ENCODE measurements at regions not wholly inside any gene's neighbourhood (a gene's known extent, or its start where the extent isn't known, plus 50 kb on each side); places are given as distances from the start of the nearest gene placed in this dataset.

DNA sequence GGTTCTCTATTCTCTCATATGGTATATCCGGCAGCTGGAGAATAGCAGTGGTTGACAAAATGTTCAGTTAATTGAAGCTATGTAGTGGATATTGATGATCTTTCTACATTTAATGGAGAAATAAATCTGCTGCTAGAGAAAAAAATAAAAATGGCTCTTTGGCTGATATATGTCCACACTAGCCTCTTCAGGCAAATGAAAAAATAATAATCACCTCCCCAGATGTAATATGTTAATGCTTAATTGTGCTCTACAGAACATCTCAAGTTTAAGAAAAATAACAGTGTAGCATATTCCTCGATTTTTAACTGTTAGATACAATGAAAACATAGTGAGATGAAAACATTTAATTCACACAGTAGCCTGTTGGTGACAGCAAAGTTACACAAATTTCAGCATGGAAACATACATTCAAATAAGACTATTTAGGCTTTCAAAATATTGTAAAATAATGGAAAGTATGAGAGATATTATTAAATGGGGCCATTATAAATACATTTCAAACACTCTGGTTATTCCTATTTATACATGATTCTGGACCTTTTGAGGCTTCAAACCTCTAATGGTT lies 543.0 kb downstream of the MAT2B start:
- peaks cover 0 to 3% (median 0%) of the 10 kb centered on the region in 3 donors for H3K27me3 Mint-ChIP-seq (ENCODE audit: low read depth in 3 of 3)

DNA sequence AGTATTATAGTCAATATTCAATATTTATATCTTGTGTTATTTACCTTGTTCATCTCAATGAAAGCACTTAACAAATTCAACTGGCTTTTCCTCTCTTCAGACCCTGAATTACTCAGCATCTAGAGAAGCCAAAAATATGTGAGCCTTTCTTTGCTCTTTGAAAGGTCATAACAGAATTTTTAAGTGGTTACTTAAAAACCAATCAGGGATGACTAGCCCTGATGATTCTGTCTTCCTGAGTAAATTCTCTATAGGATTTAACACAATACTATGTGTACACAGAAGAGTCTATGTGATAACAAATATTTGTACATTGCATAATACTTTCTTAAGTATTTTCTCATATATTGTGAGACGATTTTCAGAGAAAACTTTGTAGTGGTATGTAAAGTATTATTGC lies 546.3 kb downstream of the MAT2B start:
- no CpG with 5 or more reads among the region's 1 CpG for WGBS (ENCODE audit: insufficient coverage)
- no peak overlapping the region for H3K4me3 ChIP-seq (replicated peaks in 1 of 3; ENCODE audit: low read depth in 2 of 3, low read length in 3 of 3)
- H3K36me3 ChIP-seq (replicated peaks in 1 of 2; ENCODE audit: control insufficient read depth in 1 of 2, insufficient read depth in 2 of 2, low read length in 2 of 2), result no peaks in the 10 kb centered on the region
- H3K4me1 Mint-ChIP-seq, result no peaks in the 10 kb centered on the region
- no peaks in the 10 kb centered on the region for H4K20me1 ChIP-seq (ENCODE audit: insufficient read depth, low read length)
- no peaks in the 10 kb centered on the region for H3K9me3 ChIP-seq (replicated peaks in 1 of 2; ENCODE audit: control insufficient read depth in 1 of 2, insufficient read depth in 1 of 2, low read length in 2 of 2)
- no peak for DNase-seq
- H3K9ac ChIP-seq (ENCODE audit: insufficient read depth, low read length, poor library complexity, severe bottlenecking), result no peak overlapping the region
- H3K27ac ChIP-seq (ENCODE audit: low read depth in 1 of 2, low read length in 2 of 2), result no peak overlapping the region
- H3K79me2 ChIP-seq (ENCODE audit: insufficient read depth, low read length), result no peaks in the 10 kb centered on the region
- H3K36me3 Mint-ChIP-seq, result no peaks in the 10 kb centered on the region
- TF ChIP-seq, protein P1, sequence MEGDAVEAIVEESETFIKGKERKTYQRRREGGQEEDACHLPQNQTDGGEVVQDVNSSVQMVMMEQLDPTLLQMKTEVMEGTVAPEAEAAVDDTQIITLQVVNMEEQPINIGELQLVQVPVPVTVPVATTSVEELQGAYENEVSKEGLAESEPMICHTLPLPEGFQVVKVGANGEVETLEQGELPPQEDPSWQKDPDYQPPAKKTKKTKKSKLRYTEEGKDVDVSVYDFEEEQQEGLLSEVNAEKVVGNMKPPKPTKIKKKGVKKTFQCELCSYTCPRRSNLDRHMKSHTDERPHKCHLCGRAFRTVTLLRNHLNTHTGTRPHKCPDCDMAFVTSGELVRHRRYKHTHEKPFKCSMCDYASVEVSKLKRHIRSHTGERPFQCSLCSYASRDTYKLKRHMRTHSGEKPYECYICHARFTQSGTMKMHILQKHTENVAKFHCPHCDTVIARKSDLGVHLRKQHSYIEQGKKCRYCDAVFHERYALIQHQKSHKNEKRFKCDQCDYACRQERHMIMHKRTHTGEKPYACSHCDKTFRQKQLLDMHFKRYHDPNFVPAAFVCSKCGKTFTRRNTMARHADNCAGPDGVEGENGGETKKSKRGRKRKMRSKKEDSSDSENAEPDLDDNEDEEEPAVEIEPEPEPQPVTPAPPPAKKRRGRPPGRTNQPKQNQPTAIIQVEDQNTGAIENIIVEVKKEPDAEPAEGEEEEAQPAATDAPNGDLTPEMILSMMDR (IDR thresholded peaks at IDR 0.05), result no peak
- no peak overlapping the region for H3K4me3 Mint-ChIP-seq
- peaks cover 0 to 2% (median 0%) of the 10 kb centered on the region in 7 donors for H3K9me3 Mint-ChIP-seq
- H3K4me1 ChIP-seq (ENCODE audit: control insufficient read depth in 1 of 2, insufficient read depth in 2 of 2, low read length in 2 of 2), result no peaks in the 10 kb centered on the region
- H3K4me2 ChIP-seq (replicated peaks; ENCODE audit: extremely low read depth, low read length, poor library complexity, severe bottlenecking), result no peak overlapping the region
- no peaks in the 10 kb centered on the region for H3K27me3 Mint-ChIP-seq (ENCODE audit: low read depth in 3 of 3)
- intact Hi-C loops (cut with micrococcal nuclease), result no loop called here
- no peak overlapping the region for H3K27ac Mint-ChIP-seq
- no peaks in the 10 kb centered on the region for H3K27me3 ChIP-seq (ENCODE audit: control insufficient read depth in 2 of 2, insufficient read depth in 2 of 2, low read length in 2 of 2)
- no peak overlapping the region for H2AFZ ChIP-seq (ENCODE audit: insufficient read depth, low read depth, low read length, poor library complexity, severe bottlenecking)

More for the DNA sequence above, 543.0 kb downstream of the MAT2B start:
- H3K9me3 Mint-ChIP-seq, result peaks cover 0 to 3% (median 0%) of the 10 kb centered on the region in 7 donors
- no peak overlapping the region for H3K27ac Mint-ChIP-seq
- Histone ChIP-seq H3K79me2 (ENCODE audit: insufficient read depth, low read length) (no peaks in the 10 kb centered on the region), H3K9me3 (replicated peaks in 1 of 2; ENCODE audit: control insufficient read depth in 1 of 2, insufficient read depth in 1 of 2, low read length in 2 of 2) (no peaks in the 10 kb centered on the region), H4K20me1 (ENCODE audit: insufficient read depth, low read length) (no peaks in the 10 kb centered on the region), H3K9ac (ENCODE audit: insufficient read depth, low read length, poor library complexity, severe bottlenecking) (no peak overlapping the region), H3K27ac (ENCODE audit: low read depth in 1 of 2, low read length in 2 of 2) (no peak overlapping the region), H3K4me3 (replicated peaks in 1 of 3; ENCODE audit: low read depth in 2 of 3, low read length in 3 of 3) (no peak overlapping the region), H3K4me2 (replicated peaks; ENCODE audit: extremely low read depth, low read length, poor library complexity, severe bottlenecking) (no peak overlapping the region), H3K27me3 (ENCODE audit: control insufficient read depth in 2 of 2, insufficient read depth in 2 of 2, low read length in 2 of 2) (no peaks in the 10 kb centered on the region), H2AFZ (ENCODE audit: insufficient read depth, low read depth, low read length, poor library complexity, severe bottlenecking) (no peak overlapping the region), H3K4me1 (ENCODE audit: control insufficient read depth in 1 of 2, insufficient read depth in 2 of 2, low read length in 2 of 2) (no peaks in the 10 kb centered on the region), H3K36me3 (replicated peaks in 1 of 2; ENCODE audit: control insufficient read depth in 1 of 2, insufficient read depth in 2 of 2, low read length in 2 of 2) (no peaks in the 10 kb centered on the region)
- H3K4me3 Mint-ChIP-seq, result no peak overlapping the region
- intact Hi-C loops (cut with micrococcal nuclease), result no loop called here
- H3K4me1 Mint-ChIP-seq, result peaks cover 3% of the 10 kb centered on the region
- WGBS (ENCODE audit: insufficient coverage), result no CpG with 5 or more reads among the region's 2 CpGs
- H3K36me3 Mint-ChIP-seq, result no peaks in the 10 kb centered on the region
- DNase-seq, result no peak
- TF ChIP-seq, protein P1 (IDR thresholded peaks at IDR 0.05), result no peak

All from CD14-positive monocyte (primary cell).